NT2/D1 (cell line): ENCODE measurements at regions not wholly inside any gene's neighbourhood (a gene's known extent, or its start where the extent isn't known, plus 50 kb on each side); places are given as distances from the start of the nearest gene placed in this dataset.

Source experiments
- DNase-seq: peaks from one replicate; pipeline ENCODE4 v3.0.0-alpha.2; 2011; ENCODE audit warnings: low read depth, low spot score
- H3K27me3 ChIP-seq: 2 replicates; pipeline ENCODE4 v1.6.0; 2011; ENCODE audit warnings: mild to moderate bottlenecking; ENCODE audit not compliant: insufficient read length, insufficient read depth
- H3K36me3 ChIP-seq: 2 replicates; pipeline ENCODE4 v1.6.1; 2011; ENCODE audit warnings: mild to moderate bottlenecking, low read length, mixed read lengths; ENCODE audit not compliant: insufficient read depth, insufficient read length
- H3K4me1 ChIP-seq: 2 replicates; pipeline ENCODE4 v1.5.1; 2011; ENCODE audit not compliant: insufficient read depth, insufficient read length
- H3K4me3 ChIP-seq: 2 replicates; pipeline ENCODE4 v1.5.1; 2011; ENCODE audit warnings: low read depth; ENCODE audit not compliant: insufficient read length
- H3K9ac ChIP-seq: 2 replicates; pipeline ENCODE4 v1.6.0; 2011; ENCODE audit warnings: low read depth; ENCODE audit not compliant: insufficient read length
- H3K9me3 ChIP-seq: 2 replicates; pipeline ENCODE4 v1.5.1; 2011; ENCODE audit warnings: mild to moderate bottlenecking, low read length; ENCODE audit not compliant: insufficient read depth
- SUZ12 ChIP-seq: IDR thresholded peaks from 2 replicates; pipeline ENCODE4 v1.6.1; 2011; ENCODE audit not compliant: insufficient read length, insufficient read depth; ENCODE audit errors: extremely low read depth
- YY1 ChIP-seq: IDR thresholded peaks from 2 replicates; pipeline ENCODE4 v1.6.1; 2011; ENCODE audit not compliant: insufficient read length, insufficient read depth
- ZNF274 ChIP-seq: IDR thresholded peaks from 2 replicates; pipeline ENCODE4 v1.6.1; 2011; ENCODE audit warnings: mild to moderate bottlenecking, low read depth, low read length

DNA sequence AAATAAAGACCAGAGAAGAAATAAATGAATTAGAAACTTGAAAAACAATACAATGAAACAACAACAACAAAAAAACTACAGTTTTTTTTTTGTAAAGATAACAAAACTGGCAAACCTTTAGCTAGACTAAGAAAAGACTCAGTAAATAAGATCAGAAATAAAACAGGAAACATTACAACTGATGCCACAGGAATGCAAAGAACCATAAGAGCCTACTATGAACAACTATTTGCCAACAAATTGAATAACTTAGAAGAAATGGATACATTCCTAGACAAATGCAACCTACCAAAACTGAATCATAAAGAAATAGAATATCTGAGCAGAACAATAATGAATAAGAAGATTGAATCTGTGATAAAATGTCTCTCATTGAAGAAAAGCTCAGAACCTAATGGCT is 742.0 kb downstream of the ADGRL2 start:
- H3K4me1 ChIP-seq, result no peaks in the 10 kb centered on the region
- H3K9me3 ChIP-seq, result no peaks in the 10 kb centered on the region; the same call in 1 of the 2 replicates
- no peaks in the 10 kb centered on the region for H3K36me3 ChIP-seq
- H3K4me3 ChIP-seq, result no peak overlapping the region
- no peak overlapping the region for H3K9ac ChIP-seq
- no peak for TF ChIP-seq YY1
- no peak for TF ChIP-seq SUZ12
- TF ChIP-seq ZNF274, result no peak
- no peaks in the 10 kb centered on the region for H3K27me3 ChIP-seq
- no peak for DNase-seq

DNA sequence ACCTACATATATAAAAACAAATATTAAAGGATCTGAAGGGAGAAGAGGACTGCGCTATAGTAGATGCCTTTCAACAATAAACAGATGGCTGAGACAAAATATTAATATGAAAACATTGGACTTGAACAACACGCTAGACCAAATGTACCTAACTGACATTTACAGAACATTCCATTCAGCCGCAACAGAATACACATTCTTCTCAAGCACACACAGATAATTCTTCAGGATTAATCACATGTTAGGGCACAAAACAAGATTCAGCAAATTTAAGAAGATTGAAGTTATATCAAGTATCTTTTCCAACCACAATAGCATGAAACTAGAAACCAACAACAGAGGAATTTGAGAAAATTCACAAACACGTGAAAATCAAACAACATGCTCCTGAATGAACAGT is 741.4 kb downstream of the ADGRL2 start:
- TF ChIP-seq YY1 (no peak), SUZ12 (no peak), ZNF274 (no peak)
- Histone ChIP-seq H3K4me3 (no peak overlapping the region), H3K9me3 (no peaks in the 10 kb centered on the region; the same call in 1 of the 2 replicates), H3K27me3 (no peaks in the 10 kb centered on the region), H3K4me1 (no peaks in the 10 kb centered on the region), H3K9ac (no peak overlapping the region), H3K36me3 (no peaks in the 10 kb centered on the region)
- no peak for DNase-seq

DNA sequence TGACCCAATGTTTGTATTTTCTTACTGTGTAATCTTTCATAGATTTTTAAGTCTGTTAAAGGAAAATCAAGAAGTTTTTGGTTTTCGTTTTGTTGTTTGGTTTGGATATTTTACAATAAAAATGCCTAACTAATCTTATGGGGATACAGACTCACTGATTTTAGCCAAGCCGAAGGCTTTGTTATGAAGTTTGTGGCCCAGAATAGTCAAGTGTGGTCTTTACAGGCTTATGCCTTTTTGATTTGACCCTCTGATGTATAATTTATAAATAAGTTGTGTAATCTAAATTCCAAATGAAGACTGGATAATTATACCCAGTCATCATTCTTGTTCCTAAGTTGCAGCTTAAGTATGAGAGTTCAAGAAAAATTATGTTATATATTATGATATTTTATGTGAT is 739.3 kb downstream of the ADGRL2 start:
- Histone ChIP-seq H3K9me3 (peaks cover 5% of the 10 kb centered on the region), H3K4me3 (no peak overlapping the region), H3K36me3 (no peaks in the 10 kb centered on the region), H3K9ac (no peak overlapping the region), H3K27me3 (no peaks in the 10 kb centered on the region), H3K4me1 (no peaks in the 10 kb centered on the region)
- no peak for DNase-seq
- TF ChIP-seq SUZ12 (no peak), YY1 (no peak), ZNF274 (no peak)

DNA sequence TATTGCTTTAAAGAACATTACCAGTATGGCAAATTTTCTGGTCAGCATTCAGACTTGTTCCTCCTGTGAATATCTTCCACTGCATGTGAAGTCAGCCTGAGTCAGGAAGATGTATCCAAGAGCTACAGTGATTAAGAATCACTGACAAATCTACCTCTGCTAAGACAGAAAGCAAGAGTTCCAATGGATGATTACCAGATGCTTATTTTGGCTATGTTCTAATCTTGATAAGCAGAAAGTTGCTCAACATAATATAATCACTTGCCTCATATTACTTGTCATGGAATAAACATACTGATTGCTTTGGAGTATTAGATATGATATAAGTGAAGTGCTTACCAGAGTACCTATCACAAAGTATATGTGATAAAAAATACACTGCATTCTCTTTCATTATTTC is 738.1 kb downstream of the ADGRL2 start:
- Histone ChIP-seq H3K4me3 (no peak overlapping the region), H3K36me3 (no peaks in the 10 kb centered on the region), H3K4me1 (no peaks in the 10 kb centered on the region), H3K9ac (no peak overlapping the region), H3K27me3 (no peaks in the 10 kb centered on the region), H3K9me3 (peaks cover 7% of the 10 kb centered on the region; the same call in 1 of the 2 replicates)
- no peak for DNase-seq
- TF ChIP-seq YY1 (no peak), SUZ12 (no peak), ZNF274 (no peak)

DNA sequence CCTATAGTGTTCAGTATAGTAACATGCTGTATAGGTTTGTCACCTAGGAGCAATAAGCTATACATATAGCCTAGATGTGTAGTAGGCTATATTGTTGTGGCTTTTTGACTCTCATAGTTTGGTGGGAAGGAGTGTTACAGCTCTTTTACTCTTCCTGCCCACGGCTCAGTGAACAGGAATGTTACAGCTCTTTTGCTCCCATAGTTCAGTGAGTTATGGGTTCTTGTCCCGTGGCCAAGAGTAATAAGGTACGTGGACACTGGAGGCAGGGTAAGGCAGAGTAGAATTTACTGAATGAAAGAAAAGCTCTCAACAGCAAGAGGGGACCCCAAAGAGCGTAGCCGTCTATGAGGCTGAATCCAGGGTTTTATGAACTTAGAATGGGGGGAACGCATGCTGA is 734.3 kb downstream of the ADGRL2 start:
- H3K4me3 ChIP-seq, result no peak overlapping the region
- DNase-seq, result no peak
- TF ChIP-seq YY1 (no peak), ZNF274 (no peak), SUZ12 (no peak)
- H3K27me3 ChIP-seq, result no peaks in the 10 kb centered on the region
- H3K9ac ChIP-seq, result no peak overlapping the region
- H3K36me3 ChIP-seq, result no peaks in the 10 kb centered on the region
- H3K4me1 ChIP-seq, result no peaks in the 10 kb centered on the region
- H3K9me3 ChIP-seq, result peaks cover 7% of the 10 kb centered on the region; the same call in 1 of the 2 replicates

DNA sequence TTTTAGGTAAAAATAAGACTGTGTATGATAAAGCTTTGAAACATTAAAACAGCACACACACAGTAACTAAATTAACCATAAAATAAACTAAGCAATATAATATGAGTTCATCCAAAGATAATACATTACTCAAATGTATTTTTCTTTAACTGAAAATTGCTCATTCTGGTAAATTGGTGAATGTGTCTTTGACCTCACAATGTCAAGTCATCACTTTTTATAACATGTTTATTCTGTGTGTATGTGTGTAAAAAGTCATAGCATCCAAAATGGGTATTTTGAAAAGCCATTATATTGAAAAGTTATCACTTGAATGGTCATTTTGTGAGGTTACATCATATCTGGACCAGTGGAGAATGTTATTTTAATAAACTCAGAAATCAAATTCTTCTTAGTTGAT is 724.6 kb downstream of the ADGRL2 start:
- Histone ChIP-seq H3K36me3 (no peaks in the 10 kb centered on the region), H3K4me3 (no peak overlapping the region), H3K9me3 (no peaks in the 10 kb centered on the region), H3K27me3 (no peaks in the 10 kb centered on the region), H3K4me1 (no peaks in the 10 kb centered on the region), H3K9ac (no peak overlapping the region)
- TF ChIP-seq ZNF274 (no peak), SUZ12 (no peak), YY1 (no peak)
- DNase-seq, result no peak

DNA sequence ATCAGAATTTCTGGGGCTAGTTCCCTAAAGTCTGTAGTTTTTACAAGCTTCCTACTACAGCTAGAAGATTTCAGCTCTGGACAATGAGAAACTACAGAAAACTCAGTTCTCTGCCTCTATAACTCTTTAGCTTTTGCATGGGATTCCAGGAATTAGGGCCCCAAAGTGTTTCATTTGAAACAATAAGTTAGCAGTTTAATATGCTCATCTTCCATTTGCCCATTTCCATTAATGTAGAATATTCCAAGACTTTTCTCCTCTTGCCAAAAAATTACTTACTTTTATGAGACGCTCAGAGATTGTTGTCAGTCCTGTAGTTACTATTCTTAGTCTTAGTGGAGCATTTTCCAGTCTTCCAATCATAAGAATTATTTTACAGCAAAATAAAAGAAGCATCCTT is 719.9 kb downstream of the ADGRL2 start:
- Histone ChIP-seq H3K9me3 (no peaks in the 10 kb centered on the region), H3K9ac (no peak overlapping the region), H3K4me1 (no peaks in the 10 kb centered on the region), H3K36me3 (no peaks in the 10 kb centered on the region), H3K27me3 (no peaks in the 10 kb centered on the region), H3K4me3 (no peak overlapping the region)
- TF ChIP-seq SUZ12, result no peak
- no peak for TF ChIP-seq YY1
- TF ChIP-seq ZNF274, result no peak
- DNase-seq, result no peak
